HG03469 (cell line): ENCODE measurements at regions not wholly inside any gene's neighbourhood (a gene's known extent, or its start where the extent isn't known, plus 50 kb on each side); places are given as distances from the start of the nearest gene placed in this dataset.

Experiments used
- ATAC-seq: cut with Tn5 transposase; IDR thresholded peaks from one replicate; pipeline ENCODE4 v1.9.1; 2021; ENCODE audit warnings: mild to moderate bottlenecking, moderate library complexity, moderate number of reproducible peaks; ENCODE audit not compliant: unreplicated experiment

GRCh38 chr11:113584371-113584770 is 109.2 kb upstream of the DRD2 start:
- no peak for ATAC-seq

GRCh38 chr11:113581713-113582112 is 106.5 kb upstream of the DRD2 start:
- no peak for ATAC-seq

GRCh38 chr11:113579292-113579940 is 104.2 kb upstream of the DRD2 start:
- ATAC-seq: no peak

GRCh38 chr11:113578715-113579250 is 103.6 kb upstream of the DRD2 start:
- ATAC-seq: no peak

GRCh38 chr11:113578033-113578380 is 102.8 kb upstream of the DRD2 start:
- ATAC-seq: no peak

- no peak for ATAC-seq
Observed at GRCh38 chr11:113577356-113578032, 102.3 kb upstream of the DRD2 start.

- no peak for ATAC-seq
Observed at GRCh38 chr11:113574586-113574985, 99.4 kb upstream of the DRD2 start.

GRCh38 chr11:113574171-113574570 is 99.0 kb upstream of the DRD2 start:
- ATAC-seq: no peak

GRCh38 chr11:113572136-113572735 is 97.0 kb upstream of the DRD2 start:
- no peak for ATAC-seq

GRCh38 chr11:113571531-113571930 is 96.3 kb upstream of the DRD2 start:
- no peak for ATAC-seq

GRCh38 chr11:113570906-113571305 is 95.7 kb upstream of the DRD2 start:
- ATAC-seq: no peak

- no peak for ATAC-seq
Observed at GRCh38 chr11:113569391-113569790, 94.2 kb upstream of the DRD2 start.

GRCh38 chr11:113568566-113568965 is 93.4 kb upstream of the DRD2 start:
- no peak for ATAC-seq

- no peak for ATAC-seq
Observed at GRCh38 chr11:113567867-113568544, 92.8 kb upstream of the DRD2 start.

GRCh38 chr11:113567097-113567496 is 91.9 kb upstream of the DRD2 start:
- ATAC-seq: no peak

GRCh38 chr11:113564527-113565130 is 89.4 kb upstream of the DRD2 start:
- no peak for ATAC-seq

- ATAC-seq: no peak
Observed at GRCh38 chr11:113563766-113564526, 88.7 kb upstream of the DRD2 start.

GRCh38 chr11:113562981-113563461 is 87.8 kb upstream of the DRD2 start:
- no peak for ATAC-seq

- no peak for ATAC-seq
Observed at GRCh38 chr11:113562576-113562975, 87.4 kb upstream of the DRD2 start.

- no peak for ATAC-seq
Observed at GRCh38 chr11:113557926-113558325, 82.7 kb upstream of the DRD2 start.
